ENCODE measurements at regions not wholly inside any gene's neighbourhood (a gene's known extent, or its start where the extent isn't known, plus 50 kb on each side); places are given as distances from the start of the nearest gene placed in this dataset.

DNA sequence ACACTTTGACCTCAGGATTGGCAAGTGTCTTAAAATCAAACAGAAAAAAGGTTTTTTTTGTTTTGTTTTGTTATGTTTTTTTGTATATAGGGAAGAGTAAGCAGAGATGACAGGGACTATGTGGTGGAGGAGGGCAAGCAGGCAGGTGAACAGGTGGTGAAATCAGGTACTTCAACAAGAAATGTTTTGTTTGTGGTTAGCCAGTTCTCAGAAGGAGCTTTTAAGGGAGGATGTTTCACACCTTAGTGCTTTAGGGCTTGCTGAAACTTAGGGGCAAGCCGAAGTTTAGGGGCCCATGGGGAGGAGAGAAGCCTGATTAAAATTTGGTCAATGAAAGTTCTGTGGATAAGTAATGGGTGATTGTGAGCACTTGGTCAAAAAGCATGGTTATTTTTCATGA, 370.7 kb upstream of the SLCO3A1 start:
- intact Hi-C loops (cut with DNase I) = no loop called here
- DNase-seq = no peak
- H3K9ac ChIP-seq (ENCODE audit: low read depth in 2 of 2, low read length in 2 of 2) = no peak overlapping the region
- TF ChIP-seq, protein P1, sequence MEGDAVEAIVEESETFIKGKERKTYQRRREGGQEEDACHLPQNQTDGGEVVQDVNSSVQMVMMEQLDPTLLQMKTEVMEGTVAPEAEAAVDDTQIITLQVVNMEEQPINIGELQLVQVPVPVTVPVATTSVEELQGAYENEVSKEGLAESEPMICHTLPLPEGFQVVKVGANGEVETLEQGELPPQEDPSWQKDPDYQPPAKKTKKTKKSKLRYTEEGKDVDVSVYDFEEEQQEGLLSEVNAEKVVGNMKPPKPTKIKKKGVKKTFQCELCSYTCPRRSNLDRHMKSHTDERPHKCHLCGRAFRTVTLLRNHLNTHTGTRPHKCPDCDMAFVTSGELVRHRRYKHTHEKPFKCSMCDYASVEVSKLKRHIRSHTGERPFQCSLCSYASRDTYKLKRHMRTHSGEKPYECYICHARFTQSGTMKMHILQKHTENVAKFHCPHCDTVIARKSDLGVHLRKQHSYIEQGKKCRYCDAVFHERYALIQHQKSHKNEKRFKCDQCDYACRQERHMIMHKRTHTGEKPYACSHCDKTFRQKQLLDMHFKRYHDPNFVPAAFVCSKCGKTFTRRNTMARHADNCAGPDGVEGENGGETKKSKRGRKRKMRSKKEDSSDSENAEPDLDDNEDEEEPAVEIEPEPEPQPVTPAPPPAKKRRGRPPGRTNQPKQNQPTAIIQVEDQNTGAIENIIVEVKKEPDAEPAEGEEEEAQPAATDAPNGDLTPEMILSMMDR (IDR thresholded peaks at IDR 0.05) = no peak
- no peaks in the 10 kb centered on the region for H3K36me3 ChIP-seq
- no peaks in the 10 kb centered on the region for H3K4me1 ChIP-seq
- H3K9me3 ChIP-seq = no peaks in the 10 kb centered on the region
- no peak overlapping the region for H3K27ac ChIP-seq
- H3K27me3 ChIP-seq = no peaks in the 10 kb centered on the region
- no peak overlapping the region for H3K4me3 ChIP-seq

DNA sequence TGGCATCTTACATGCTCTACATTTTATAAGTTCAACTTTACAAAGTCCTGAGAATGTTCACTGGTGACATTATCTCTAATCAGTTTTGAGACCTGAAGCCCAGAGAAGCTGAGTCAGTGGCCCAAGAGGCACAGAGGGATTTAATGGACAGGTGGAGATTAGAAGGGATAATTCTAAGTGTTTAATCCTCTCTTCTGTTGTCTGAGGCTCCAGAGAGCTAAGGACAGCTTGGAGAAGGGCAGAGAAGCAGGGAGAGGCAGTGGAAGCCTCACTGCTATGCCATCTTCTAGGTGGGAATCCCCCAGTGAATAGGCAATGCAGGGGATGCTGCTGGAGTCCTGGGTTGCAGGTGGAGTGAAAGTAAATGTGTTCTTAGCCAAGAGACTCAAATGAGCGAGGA, 369.4 kb upstream of the SLCO3A1 start:
- no peak for DNase-seq
- no peak overlapping the region for H3K4me3 ChIP-seq
- TF ChIP-seq, protein P1 (IDR thresholded peaks at IDR 0.05) = no peak
- H3K9me3 ChIP-seq = no peaks in the 10 kb centered on the region
- no peak overlapping the region for H3K9ac ChIP-seq (ENCODE audit: low read depth in 2 of 2, low read length in 2 of 2)
- H3K4me1 ChIP-seq = no peaks in the 10 kb centered on the region
- no peak overlapping the region for H3K27ac ChIP-seq
- intact Hi-C loops (cut with DNase I) = no loop called here
- no peaks in the 10 kb centered on the region for H3K36me3 ChIP-seq
- H3K27me3 ChIP-seq = no peaks in the 10 kb centered on the region

DNA sequence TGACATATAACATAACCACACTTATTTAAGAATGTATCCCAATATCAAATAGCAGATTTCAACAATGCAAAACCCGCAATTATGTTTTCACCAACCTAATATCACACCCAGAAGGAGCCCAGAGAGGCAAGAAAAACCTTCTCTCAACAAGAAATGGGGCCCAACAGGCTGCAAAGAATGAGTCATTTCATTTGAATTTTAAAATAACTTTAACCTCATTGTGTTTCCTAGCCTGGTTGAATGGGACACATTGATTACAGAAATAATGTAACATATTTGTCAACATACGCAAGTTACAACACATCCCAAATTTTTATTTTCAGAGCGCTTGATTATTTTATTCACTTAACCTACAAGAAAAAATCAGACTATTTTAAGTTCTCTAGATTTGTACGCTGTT, 365.1 kb upstream of the SLCO3A1 start:
- DNase-seq = no peak
- H3K27ac ChIP-seq = no peak overlapping the region
- H3K27me3 ChIP-seq = no peaks in the 10 kb centered on the region
- no peaks in the 10 kb centered on the region for H3K9me3 ChIP-seq
- TF ChIP-seq, protein P1 (IDR thresholded peaks at IDR 0.05) = no peak
- no peak overlapping the region for H3K9ac ChIP-seq (ENCODE audit: low read depth in 2 of 2, low read length in 2 of 2)
- no peak overlapping the region for H3K4me3 ChIP-seq
- intact Hi-C loops (cut with DNase I) = no loop called here
- H3K36me3 ChIP-seq = no peaks in the 10 kb centered on the region
- no peaks in the 10 kb centered on the region for H3K4me1 ChIP-seq

DNA sequence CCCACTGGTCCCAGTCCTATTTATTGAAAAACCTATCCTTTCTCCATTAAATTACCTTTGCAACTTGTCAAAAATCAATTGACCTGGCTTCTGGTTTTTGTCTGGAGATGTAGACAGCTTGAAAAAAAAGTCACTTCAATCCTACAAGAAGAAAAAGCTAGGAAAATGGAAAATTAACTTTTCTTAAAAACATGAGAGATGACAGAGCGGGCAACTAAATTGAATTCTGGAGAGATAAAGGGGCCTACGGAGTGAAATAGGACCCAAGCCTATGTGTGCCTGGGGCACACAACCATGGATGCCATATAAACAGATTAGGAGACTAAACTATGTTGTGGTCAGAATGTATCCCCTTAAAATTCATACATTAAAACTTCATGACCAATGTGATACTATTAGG, 363.3 kb upstream of the SLCO3A1 start:
- intact Hi-C loops (cut with DNase I) = no loop called here
- Histone ChIP-seq H3K4me1 (no peaks in the 10 kb centered on the region), H3K27ac (no peak overlapping the region), H3K4me3 (no peak overlapping the region), H3K27me3 (no peaks in the 10 kb centered on the region), H3K36me3 (no peaks in the 10 kb centered on the region), H3K9me3 (no peaks in the 10 kb centered on the region), H3K9ac (ENCODE audit: low read depth in 2 of 2, low read length in 2 of 2) (no peak overlapping the region)
- TF ChIP-seq, protein P1 (IDR thresholded peaks at IDR 0.05) = no peak
- DNase-seq = no peak

DNA sequence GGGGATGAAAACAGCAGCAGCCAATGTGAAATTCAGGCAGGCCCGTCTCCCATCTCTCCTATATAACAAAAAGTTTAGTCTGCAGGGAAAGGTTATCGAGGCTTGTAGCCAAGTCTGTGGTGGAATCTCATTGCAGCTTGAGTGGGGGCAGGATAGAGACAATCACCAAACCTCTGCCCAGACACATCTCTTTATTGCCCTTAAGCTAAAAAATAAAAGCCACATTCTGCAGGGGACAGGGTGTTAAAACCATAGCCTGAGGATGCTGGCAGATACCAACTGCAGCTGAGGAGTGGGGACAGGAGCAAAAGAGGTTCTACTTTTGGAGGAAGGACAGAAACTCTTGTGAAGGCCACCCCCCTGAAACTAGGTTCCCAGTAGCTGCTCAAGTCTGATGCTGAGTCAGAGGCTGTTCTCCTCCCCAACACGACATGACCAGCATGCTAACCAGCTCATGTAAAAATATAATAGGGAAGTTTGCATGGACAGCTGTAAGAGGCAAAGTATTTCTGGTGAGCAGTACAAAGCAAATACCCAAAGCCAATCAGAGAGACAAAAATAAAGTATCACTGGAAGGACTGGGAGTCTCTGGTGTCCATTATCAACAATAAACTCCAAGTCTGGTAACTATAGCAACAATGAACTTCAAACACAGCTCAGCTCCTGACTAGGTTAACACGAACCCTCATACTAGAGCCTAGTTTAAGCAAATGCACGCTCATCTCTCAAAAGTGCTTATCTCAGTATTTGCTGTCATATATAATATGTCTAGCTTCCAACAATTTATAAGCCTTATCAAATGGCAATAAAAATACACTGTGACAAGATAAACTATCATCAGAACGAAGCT, 362.2 kb upstream of the SLCO3A1 start:
- intact Hi-C loops (cut with DNase I) = no loop called here
- no peak overlapping the region for H3K4me3 ChIP-seq
- no peak overlapping the region for H3K27ac ChIP-seq
- H3K4me1 ChIP-seq = no peaks in the 10 kb centered on the region
- no peak for DNase-seq
- H3K9me3 ChIP-seq = no peaks in the 10 kb centered on the region
- TF ChIP-seq, protein P1 (IDR thresholded peaks at IDR 0.05) = no peak
- H3K36me3 ChIP-seq = no peaks in the 10 kb centered on the region
- no peak overlapping the region for H3K9ac ChIP-seq (ENCODE audit: low read depth in 2 of 2, low read length in 2 of 2)
- H3K27me3 ChIP-seq = no peaks in the 10 kb centered on the region
